T-helper 17 cell (primary cell): ENCODE measurements at regions not wholly inside any gene's neighbourhood (a gene's known extent, or its start where the extent isn't known, plus 50 kb on each side); places are given as distances from the start of the nearest gene placed in this dataset.

Source experiments
- ATAC-seq: fragments of 150-1000 bp; cut with Tn5 transposase; 2 replicates; pipeline ENCODE4 v1.10.0; 2021; ENCODE audit warnings: mild to moderate bottlenecking, moderate library complexity
- DNase-seq, 3 donors: peaks; one replicate each; pipeline versions ENCODE4 v3.0.0 to v3.0.0-alpha.2; 2020 to 2021
- H3K9me3 ChIP-seq: one replicate; pipeline ENCODE4 v1.7.0; 2013; ENCODE audit warnings: low read length, mild to moderate bottlenecking; ENCODE audit not compliant: control insufficient read depth, poor library complexity, severe bottlenecking
- H3K27ac Mint-ChIP-seq: one replicate; pipeline ENCODE4 v1.8.0; 2022; ENCODE audit warnings: mild to moderate bottlenecking, moderate library complexity, mixed read lengths
- H3K27me3 Mint-ChIP-seq: one replicate; pipeline ENCODE4 v1.8.0; 2022; ENCODE audit warnings: mixed read lengths
- H3K36me3 Mint-ChIP-seq: one replicate; pipeline ENCODE4 v1.8.0; 2022; ENCODE audit warnings: low read depth, mixed read lengths
- H3K4me1 Mint-ChIP-seq: one replicate; pipeline ENCODE4 v1.8.0; 2022; ENCODE audit warnings: mild to moderate bottlenecking, mixed read lengths
- H3K4me3 Mint-ChIP-seq: one replicate; pipeline ENCODE4 v1.8.0; 2022; ENCODE audit warnings: mild to moderate bottlenecking, moderate library complexity, mixed read lengths

DNA sequence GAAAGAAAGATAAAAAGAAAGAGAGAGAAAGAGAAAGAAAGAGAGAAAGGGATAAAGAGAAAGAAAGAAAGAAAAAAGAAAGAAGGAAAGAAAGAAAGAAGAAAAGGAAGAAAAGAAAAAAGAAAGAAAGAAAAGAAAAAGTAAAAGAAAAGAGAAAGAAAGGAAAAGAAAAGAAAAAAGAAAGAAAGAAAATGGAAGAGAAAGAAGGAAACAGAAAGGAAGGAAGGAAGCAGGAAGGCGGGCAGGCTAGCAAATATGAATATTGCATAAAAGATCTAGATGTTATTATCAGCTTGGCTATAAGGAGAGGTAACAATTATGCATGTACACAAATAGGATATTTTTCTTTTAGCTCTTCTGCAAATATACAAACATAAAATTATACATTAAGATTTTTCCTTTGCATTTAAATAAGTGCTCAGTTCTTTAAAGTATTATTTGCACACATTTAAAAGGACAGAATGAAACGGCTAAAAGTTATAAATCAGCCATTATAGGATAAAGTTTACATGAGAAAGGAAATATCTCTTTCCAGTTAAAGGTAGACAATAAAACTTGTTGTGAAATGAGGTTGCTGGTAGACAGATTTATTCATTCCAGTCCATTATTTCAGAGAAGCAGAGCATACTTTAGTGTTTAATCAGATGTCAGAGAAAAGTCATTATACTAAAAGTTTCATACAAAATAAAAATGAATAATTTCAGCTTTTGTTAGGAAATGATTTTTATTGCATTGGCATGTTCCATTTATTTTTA lies 511.4 kb downstream of the KCNJ3 start:
- no peak for DNase-seq
- Mint-ChIP-seq H3K36me3 (no peaks in the 10 kb centered on the region), H3K27me3 (no peaks in the 10 kb centered on the region), H3K27ac (no peak overlapping the region), H3K4me1 (no peaks in the 10 kb centered on the region), H3K4me3 (no peak overlapping the region)
- ATAC-seq = no peak
- H3K9me3 ChIP-seq = no peaks in the 10 kb centered on the region

DNA sequence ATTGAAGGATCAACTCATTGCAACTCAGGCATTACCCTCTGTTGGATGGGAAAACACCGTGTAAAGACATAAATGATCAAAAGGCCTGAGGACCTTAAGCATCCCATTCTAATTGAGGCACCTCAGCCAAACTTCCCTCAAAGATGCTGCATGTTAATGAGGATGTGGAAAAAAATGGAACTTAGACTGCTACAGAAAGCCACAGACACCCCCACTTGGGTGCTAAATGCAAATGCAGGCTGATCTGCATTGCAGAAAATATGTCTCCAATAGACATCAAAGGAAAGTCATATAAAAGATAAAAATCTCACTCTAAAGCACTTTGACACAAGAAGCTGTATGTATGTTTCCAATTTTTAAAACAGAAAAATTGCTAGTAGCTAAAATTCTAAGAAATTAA lies 504.7 kb downstream of the KCNJ3 start:
- H3K36me3 Mint-ChIP-seq = no peaks in the 10 kb centered on the region
- ATAC-seq (no peak), DNase-seq (no peak)
- no peaks in the 10 kb centered on the region for H3K9me3 ChIP-seq
- H3K4me1 Mint-ChIP-seq = no peaks in the 10 kb centered on the region
- no peak overlapping the region for H3K4me3 Mint-ChIP-seq
- no peak overlapping the region for H3K27ac Mint-ChIP-seq
- H3K27me3 Mint-ChIP-seq = no peaks in the 10 kb centered on the region

DNA sequence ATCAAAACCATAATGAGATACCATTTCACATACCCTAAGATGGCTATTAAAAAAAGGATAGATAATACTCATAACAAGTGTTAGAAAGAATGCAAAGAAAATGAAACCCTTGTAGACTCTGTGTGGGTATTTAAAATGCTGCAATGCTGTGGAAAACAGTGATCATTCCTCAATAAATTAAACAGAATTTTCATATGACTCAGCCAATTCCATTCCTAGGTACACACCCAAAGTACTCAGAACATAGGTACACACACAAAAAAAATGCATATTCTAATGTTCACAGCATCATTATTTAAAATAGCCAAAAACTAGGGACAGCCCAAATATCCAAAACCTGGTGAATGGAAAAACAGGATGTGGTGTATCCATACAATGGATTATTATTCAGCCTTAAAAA lies 502.3 kb downstream of the KCNJ3 start:
- no peaks in the 10 kb centered on the region for H3K4me1 Mint-ChIP-seq

DNA sequence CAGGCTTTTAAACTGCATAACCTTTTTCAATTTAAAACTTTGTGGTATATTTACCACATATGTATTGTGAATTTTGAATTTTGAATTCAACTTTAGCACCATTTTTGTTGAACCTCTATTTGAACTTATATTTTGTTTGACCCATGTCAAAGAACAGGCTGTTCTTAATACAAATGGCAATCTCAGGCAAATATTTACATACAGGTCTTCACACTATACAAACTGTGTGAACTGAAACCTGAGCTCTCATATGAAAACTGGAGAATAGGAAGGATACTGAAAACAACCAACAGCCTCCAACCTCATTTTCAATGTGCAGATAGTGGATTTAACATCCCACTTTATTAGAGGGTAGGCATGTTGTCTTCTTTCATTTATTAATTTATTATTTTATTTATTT lies 491.8 kb downstream of the KCNJ3 start:
- ATAC-seq = no peak
- H3K27me3 Mint-ChIP-seq = no peaks in the 10 kb centered on the region
- H3K4me3 Mint-ChIP-seq = no peak overlapping the region
- H3K27ac Mint-ChIP-seq = no peak overlapping the region
- no peaks in the 10 kb centered on the region for H3K4me1 Mint-ChIP-seq
- H3K9me3 ChIP-seq = no peaks in the 10 kb centered on the region
- H3K36me3 Mint-ChIP-seq = no peaks in the 10 kb centered on the region
- no peak for DNase-seq

More for the DNA sequence above, 502.3 kb downstream of the KCNJ3 start:
- DNase-seq = no peak
- H3K36me3 Mint-ChIP-seq = no peaks in the 10 kb centered on the region
- H3K27me3 Mint-ChIP-seq = no peaks in the 10 kb centered on the region
- no peak overlapping the region for H3K4me3 Mint-ChIP-seq
- H3K27ac Mint-ChIP-seq = no peak overlapping the region
- H3K9me3 ChIP-seq = no peaks in the 10 kb centered on the region
- no peak for ATAC-seq

DNA sequence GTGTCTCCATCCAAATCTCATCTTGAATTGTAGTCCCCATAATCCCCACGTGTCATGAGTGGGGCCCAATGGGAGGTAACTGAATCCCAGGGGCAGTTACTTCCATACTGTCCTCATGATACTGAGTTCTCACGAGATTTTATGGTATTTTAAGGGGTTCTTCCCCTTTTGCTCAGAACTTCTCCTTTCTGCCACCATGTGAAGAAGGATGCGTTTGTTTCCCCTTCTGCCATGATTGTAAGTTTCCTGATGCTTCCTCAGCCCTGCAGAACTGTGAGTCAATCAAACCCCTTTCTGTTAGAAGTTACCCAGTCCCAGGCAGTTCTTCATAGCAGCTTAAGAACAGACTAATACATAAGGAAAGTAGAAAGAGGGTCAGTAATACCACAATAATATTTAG lies 480.4 kb downstream of the KCNJ3 start:
- Mint-ChIP-seq H3K27ac (no peak overlapping the region), H3K4me1 (no peaks in the 10 kb centered on the region), H3K36me3 (no peaks in the 10 kb centered on the region), H3K4me3 (no peak overlapping the region), H3K27me3 (no peaks in the 10 kb centered on the region)
- H3K9me3 ChIP-seq = no peaks in the 10 kb centered on the region
- DNase-seq (no peak), ATAC-seq (no peak)

DNA sequence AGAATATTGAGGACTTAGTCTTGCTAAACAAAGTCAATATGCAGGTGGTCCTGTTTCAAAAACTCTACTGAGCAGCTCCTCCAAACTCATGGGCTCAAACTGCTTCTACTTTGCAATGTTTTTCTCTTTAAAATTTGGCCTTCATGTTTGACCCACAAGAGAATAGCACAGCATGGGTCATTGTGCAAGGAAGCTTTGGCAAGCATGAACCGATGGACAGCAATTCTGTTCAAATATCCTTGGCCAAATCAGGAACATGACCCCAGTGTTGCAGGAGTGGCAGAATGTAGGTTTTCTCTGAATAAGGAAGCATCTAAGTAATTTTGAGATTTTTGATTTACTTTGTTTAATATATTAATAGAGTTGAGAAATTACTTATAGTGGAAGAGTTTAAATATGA lies 477.9 kb downstream of the KCNJ3 start:
- no peaks in the 10 kb centered on the region for H3K4me1 Mint-ChIP-seq
- no peak overlapping the region for H3K27ac Mint-ChIP-seq
- no peak overlapping the region for H3K4me3 Mint-ChIP-seq
- no peaks in the 10 kb centered on the region for H3K36me3 Mint-ChIP-seq
- no peaks in the 10 kb centered on the region for H3K9me3 ChIP-seq
- DNase-seq = no peak
- no peak for ATAC-seq
- no peaks in the 10 kb centered on the region for H3K27me3 Mint-ChIP-seq

DNA sequence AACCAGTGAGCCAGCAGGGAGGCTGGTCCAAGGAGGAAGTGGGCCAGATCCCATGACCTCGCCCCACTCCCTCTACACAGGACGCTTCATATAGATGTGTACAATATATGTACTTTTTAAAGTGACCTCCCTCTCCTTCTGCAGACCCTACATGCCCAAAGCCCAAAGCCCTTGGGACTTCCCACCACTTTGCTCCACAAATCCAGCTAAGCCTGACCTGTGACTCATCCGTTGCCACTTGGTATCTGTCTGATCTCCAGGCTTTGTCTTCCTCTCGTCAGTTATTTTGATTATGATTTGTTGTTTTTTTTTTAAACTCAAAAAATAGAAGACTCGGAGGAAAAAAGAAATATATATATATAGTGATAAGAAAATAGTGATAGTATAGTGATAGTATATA lies 470.8 kb downstream of the KCNJ3 start:
- Mint-ChIP-seq H3K4me1 (no peaks in the 10 kb centered on the region), H3K27me3 (no peaks in the 10 kb centered on the region), H3K36me3 (no peaks in the 10 kb centered on the region), H3K4me3 (no peak overlapping the region), H3K27ac (no peak overlapping the region)
- ATAC-seq (no peak), DNase-seq (no peak)
- no peaks in the 10 kb centered on the region for H3K9me3 ChIP-seq

DNA sequence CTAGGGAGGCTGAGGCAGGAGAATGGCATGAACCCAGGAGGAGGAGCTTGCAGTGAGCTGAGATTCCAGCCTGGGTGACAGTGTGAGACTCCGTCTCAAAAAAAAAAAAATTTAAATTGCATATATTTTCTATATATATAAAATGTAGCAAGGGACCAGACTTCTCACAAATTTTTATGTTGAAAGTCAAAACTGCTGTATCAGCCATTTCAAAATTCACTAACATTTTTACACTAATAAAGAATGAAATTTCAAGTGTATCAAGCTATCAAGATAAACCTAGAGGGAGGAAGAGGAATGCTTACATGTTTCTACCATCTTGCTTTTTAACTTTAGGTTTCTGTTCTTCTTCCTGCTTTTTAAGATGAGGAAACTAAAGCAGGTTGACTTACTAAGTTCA lies 464.0 kb downstream of the KCNJ3 start:
- Mint-ChIP-seq H3K4me1 (no peaks in the 10 kb centered on the region), H3K4me3 (no peak overlapping the region), H3K27ac (no peak overlapping the region), H3K36me3 (no peaks in the 10 kb centered on the region), H3K27me3 (no peaks in the 10 kb centered on the region)
- ATAC-seq (no peak), DNase-seq (no peak)
- H3K9me3 ChIP-seq = no peaks in the 10 kb centered on the region

DNA sequence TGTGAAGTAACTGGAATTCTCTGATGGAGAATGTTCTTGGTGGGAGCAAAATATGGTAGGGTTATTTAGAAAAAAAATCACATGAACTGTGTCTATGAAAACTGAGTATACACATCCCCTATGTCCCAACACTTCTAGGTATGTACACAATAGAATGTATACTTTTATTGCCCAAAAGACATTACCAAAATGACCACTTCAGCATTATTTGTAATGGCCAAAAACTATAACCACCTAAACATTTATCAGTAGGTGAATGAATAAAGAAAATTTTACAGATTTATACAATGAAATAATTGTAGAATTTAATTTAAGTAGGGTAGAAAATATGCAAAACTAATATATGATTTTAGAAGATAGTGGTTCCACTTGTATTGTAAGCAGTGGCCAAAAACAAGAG lies 462.8 kb downstream of the KCNJ3 start:
- Mint-ChIP-seq H3K27ac (no peak overlapping the region), H3K27me3 (no peaks in the 10 kb centered on the region), H3K4me1 (no peaks in the 10 kb centered on the region), H3K4me3 (no peak overlapping the region), H3K36me3 (no peaks in the 10 kb centered on the region)
- DNase-seq = no peak
- no peak for ATAC-seq
- no peaks in the 10 kb centered on the region for H3K9me3 ChIP-seq

DNA sequence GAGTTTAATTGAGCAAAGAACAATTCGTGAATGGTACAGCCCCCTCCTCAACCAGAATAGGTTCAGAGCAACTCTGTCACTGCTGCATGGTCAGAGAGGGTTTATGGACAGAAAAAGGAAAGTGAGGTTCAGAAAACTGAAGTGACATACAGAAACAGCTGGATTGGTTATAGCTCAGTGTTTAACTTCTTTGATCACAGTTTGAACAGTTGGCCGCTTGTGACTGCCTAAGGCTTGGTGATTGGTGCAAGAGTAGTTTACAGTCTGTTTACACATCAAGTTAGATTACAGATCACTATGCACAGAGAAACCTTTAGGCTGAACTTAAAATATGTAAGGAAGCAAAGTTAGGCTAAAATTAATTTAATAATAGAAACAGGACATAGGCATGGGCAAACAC lies 459.2 kb downstream of the KCNJ3 start:
- Mint-ChIP-seq H3K27me3 (no peaks in the 10 kb centered on the region), H3K36me3 (no peaks in the 10 kb centered on the region), H3K4me3 (no peak overlapping the region), H3K4me1 (no peaks in the 10 kb centered on the region), H3K27ac (no peak overlapping the region)
- no peak for DNase-seq
- no peaks in the 10 kb centered on the region for H3K9me3 ChIP-seq
- ATAC-seq = no peak

DNA sequence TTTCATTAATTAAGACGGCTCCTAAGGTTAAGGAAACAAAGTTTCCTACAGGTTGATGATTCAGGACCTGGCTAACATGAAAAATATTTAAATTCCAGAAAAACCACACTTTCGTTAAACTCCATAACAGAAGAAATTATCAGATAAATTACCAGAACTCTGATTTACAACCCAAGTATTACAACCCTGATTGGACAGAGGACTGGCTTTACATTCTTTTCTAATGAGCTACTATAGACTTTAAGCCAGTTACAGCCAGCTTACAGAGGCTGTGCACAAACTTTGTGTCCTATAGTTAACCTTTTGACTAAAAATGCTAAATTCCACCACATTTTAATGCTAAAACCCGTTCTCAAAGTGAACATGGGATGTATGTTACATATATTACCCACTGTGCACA lies 458.6 kb downstream of the KCNJ3 start:
- H3K27me3 Mint-ChIP-seq = no peaks in the 10 kb centered on the region
- DNase-seq (no peak), ATAC-seq (no peak)
- no peaks in the 10 kb centered on the region for H3K4me1 Mint-ChIP-seq
- H3K9me3 ChIP-seq = no peaks in the 10 kb centered on the region
- no peak overlapping the region for H3K4me3 Mint-ChIP-seq
- H3K36me3 Mint-ChIP-seq = no peaks in the 10 kb centered on the region
- no peak overlapping the region for H3K27ac Mint-ChIP-seq

DNA sequence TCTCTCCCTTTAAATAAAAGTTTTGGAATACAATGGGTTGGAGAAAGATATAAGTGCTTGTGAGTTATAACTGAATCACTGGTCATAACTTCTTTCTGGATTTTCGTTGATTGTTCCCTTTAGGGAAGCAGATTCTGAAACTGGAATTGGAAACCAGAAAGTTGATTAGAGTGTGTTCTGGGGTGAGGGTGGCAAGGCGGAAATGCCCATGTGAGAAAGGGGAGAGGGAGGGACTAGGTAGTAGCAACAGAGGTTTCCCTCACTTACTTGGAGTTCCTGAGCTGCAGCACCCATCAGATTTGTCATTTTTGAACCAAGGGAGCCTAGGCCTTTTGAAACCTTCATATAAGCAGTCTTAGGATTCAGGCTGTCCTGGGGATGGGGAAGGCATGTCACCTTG lies 453.4 kb downstream of the KCNJ3 start:
- Mint-ChIP-seq H3K27ac (no peak overlapping the region), H3K4me1 (no peaks in the 10 kb centered on the region), H3K4me3 (no peak overlapping the region), H3K27me3 (no peaks in the 10 kb centered on the region), H3K36me3 (no peaks in the 10 kb centered on the region)
- DNase-seq = no peak
- ATAC-seq = no peak
- no peaks in the 10 kb centered on the region for H3K9me3 ChIP-seq

DNA sequence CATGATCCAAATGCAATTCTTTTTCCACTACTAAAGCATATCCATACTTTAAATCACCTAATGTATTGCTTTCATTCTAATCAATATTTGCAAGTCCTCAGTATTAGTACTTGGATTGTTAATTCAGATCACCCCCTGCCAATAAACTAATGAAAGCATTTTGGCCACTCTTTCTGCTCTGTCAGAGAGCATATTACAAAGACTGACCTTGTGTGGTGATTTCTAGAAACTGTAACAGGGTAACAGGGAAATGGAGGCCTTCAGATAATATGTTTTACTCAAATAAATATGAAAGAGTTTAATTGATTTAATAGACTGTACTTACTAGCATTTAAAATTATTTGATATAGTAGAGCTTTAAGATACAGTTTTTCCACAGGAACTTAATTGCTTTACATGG lies 453.0 kb downstream of the KCNJ3 start:
- DNase-seq (no peak), ATAC-seq (no peak)
- H3K27ac Mint-ChIP-seq = no peak overlapping the region
- H3K4me1 Mint-ChIP-seq = no peaks in the 10 kb centered on the region
- no peak overlapping the region for H3K4me3 Mint-ChIP-seq
- H3K27me3 Mint-ChIP-seq = no peaks in the 10 kb centered on the region
- H3K36me3 Mint-ChIP-seq = no peaks in the 10 kb centered on the region
- H3K9me3 ChIP-seq = no peaks in the 10 kb centered on the region

DNA sequence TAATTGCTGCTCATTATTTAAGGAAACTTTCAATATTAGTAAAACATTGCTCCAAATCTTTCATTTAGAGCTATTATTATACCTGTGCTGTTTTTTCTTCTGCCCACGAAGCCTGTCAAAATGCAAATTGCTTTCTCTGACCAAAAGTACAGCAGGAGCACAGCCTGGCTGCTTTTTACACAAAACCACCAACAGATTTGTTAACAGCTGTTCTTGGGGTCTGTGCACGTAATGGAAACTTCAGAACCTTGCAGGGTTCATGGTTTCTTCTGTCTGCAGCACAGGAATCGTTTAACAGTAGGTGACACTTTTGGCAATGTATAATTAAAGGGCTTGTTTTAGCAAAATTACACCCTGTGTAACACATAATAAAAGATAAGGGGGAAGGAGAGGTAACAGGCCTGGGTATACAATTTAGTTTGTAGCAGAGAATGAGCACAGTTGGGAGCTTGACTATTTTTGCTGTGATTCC lies 447.3 kb downstream of the KCNJ3 start:
- H3K27me3 Mint-ChIP-seq = no peaks in the 10 kb centered on the region
- no peaks in the 10 kb centered on the region for H3K4me1 Mint-ChIP-seq
- H3K9me3 ChIP-seq = no peaks in the 10 kb centered on the region
- ATAC-seq (no peak), DNase-seq (no peak)
- H3K27ac Mint-ChIP-seq = no peak overlapping the region
- no peaks in the 10 kb centered on the region for H3K36me3 Mint-ChIP-seq
- H3K4me3 Mint-ChIP-seq = no peak overlapping the region
